Fibroblast of peridontal ligament (primary cell): ENCODE measurements at regions not wholly inside any gene's neighbourhood (a gene's known extent, or its start where the extent isn't known, plus 50 kb on each side); places are given as distances from the start of the nearest gene placed in this dataset.

Source experiments
- DNase-seq: peaks from one replicate; pipeline ENCODE4 v3.0.0-alpha.2; 2010; ENCODE audit errors: extremely low read depth

DNA sequence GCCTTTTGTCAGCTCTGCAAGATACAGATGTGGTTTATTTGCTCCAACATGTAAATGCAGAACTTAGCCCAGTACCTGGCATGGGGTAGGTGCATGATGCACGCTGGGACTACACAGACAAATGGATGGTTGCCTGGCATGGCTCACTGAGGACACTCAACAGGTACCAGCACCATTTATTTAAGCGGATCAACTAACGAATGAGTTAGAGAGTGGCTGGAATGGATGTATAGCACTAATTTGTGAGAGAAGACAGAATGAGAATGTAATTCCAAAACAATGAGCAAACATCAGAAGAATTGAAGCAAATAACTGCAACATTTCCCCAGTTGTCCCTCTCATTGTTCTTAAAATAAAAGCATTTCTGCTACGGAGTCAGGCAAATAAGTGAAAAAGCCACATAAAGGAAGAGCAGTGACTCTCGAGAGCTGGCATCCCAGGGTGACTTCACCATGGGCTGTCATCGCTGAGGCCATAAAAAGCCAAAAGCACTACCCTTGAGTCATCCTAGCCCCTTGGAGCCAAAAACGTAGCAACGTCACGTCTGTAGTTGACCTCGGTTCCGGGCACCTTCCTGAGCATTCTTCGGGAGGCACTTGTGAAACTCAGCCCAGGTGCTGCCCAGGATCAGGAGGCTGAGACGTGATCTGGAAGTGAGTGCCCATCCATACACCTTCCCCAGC, 290.3 kb downstream of the NSG2 start:
- no peak for DNase-seq

DNA sequence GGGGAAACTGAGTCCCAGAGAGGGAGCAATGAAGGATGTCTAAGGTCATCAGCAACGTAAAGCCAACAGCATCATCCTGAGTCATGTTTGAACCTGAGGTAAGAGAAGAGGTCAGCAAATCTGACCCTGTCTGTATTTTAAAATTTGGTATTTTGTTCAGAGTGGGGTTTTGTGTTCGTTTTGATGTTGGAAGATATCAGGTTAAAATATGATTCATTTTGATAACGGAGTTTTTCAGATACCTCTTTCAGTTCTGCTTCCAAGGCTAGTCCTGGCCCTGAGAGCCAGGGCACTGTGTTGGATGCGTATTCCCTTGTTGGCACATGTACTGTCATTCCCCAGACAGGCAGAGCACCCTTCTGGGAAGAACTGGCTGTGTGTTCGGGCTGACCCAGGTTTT, 291.0 kb downstream of the NSG2 start:
- DNase-seq, result no peak

DNA sequence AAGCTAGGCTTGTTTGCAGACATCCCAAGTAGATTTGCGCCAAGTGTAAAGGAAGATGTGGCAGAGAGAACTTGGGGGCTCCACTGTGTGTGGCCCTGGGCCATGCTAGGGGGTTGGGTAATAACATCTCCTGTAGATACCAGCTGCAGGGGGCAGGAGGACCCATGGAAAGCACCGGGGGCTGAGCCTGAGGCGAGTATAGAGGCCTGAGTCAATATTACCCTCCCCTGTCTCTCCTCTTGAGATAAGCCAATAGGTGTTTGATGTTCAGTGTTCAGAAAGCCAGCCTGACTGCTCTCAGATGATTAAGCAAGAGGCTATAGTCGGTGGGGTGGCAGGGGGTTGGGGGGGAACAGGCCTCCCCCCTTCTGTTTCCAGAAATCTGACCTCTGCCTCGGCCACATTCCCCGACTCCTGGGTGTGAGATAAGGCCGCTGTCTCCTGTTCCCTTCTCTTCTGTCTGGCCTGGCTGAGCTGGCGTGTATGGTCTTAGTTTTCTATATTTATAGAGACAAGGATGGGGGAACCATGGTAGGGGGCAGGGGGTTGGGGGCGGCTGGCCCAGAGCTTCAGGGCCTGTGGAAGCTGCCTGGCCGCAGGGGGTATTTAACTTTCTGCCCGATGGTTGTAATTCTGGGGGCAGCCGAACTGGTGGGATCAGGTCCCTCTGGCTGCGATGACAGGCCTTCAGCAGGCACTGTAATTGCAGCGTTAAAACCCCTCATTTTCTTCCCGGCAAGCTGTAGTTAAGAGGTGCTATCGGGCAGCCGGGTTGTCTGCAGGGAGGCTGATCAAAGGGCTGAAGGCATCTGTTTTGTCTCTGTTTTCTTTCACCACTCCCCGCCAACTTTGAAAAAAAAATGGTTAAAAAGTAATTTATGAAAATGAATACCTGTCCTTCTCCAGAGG, 292.0 kb downstream of the NSG2 start:
- DNase-seq, result no peak

DNA sequence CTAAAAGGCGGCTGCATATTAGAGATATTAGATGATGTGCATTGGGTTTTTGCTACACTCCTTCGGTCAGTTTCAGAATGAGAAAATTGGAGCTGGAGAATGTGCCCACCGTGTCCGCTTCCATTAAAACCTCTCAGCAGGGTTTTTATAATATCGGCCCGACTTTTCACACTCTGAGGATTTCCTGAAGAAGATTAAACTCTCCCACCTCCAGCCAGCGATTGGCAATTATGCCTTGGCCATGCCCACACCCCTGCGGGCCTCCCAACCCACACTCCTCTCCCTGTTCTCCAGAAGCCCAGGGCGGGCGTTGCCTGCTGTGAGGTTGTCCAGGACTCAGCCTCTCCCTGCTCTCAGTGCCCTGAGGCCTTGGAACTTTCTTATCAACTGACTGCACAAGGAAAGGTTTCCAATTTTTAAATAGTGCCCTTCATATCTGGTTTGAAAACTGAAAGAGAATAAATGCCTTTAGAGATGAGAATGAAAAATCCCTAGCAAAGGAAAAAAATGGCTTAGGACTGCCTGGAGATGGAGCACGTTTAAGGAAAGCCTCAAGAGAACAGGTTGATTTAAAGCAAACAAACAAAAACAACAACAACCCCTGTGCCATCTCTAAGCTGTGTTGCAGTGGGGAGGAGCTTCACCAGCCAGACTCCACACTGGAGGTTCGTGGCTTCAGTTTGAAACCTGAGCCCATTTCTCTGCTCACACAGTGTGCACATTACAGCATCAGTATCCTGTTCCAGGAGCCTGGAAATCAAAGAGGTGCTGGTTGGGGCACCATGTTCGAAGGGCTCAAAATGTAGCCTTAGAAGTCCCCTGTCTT, 292.9 kb downstream of the NSG2 start:
- DNase-seq, result no peak

DNA sequence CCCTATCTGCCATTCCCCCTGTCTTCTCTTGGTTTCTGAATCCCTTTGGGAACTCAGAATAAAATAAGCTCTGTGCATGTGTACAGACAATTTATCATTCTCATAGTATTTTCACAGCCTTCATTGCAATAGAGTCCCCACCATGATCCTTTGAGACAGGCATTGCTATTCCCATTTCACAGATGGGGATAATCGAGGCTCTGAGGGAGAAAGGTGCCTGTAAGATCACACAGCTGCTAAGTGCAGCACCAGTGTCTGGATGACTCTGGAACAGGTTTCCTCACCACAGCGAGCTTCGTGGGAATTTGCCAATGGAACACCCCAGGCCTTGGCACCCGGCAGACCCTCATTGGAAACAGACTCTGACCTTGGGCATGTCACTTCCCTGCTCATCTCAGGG, 293.6 kb downstream of the NSG2 start:
- no peak for DNase-seq

DNA sequence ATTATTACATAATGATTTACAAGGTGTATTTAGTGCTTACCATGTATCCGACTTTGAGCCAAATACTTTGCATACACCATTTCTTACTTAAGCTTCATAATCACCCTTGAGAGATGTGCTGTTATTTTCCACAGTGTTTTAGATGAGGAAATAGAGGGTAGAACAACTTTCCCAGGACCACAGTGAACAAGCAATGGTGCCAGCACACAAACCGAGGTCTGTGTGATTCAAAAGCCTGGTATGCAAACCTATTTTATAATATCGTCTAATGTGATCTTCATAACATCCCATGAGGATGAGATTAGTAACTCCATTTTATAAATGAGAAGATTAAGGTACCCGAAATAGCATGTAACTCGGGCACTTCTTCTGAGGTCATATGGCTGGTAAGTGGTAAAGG, 294.7 kb downstream of the NSG2 start:
- DNase-seq, result no peak

DNA sequence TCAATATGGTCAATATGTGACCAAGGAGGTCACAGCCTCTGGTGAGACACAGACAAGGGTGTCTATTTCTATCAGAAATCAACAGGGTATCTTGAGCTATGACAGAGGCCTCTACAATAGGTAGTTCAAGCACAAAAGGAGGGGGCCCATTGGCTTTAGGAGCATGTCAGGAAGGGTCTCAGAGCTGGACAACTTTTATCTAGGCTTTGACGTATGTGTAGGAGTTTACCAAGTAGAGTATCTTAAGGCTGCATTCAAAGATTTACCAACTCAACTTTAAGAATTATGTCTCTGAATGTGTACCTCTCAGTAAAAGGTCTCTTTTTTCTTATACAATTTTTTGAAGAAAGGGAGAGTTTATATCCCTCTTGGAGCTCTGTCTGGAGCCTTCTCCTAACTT, 297.2 kb downstream of the NSG2 start:
- no peak for DNase-seq

DNA sequence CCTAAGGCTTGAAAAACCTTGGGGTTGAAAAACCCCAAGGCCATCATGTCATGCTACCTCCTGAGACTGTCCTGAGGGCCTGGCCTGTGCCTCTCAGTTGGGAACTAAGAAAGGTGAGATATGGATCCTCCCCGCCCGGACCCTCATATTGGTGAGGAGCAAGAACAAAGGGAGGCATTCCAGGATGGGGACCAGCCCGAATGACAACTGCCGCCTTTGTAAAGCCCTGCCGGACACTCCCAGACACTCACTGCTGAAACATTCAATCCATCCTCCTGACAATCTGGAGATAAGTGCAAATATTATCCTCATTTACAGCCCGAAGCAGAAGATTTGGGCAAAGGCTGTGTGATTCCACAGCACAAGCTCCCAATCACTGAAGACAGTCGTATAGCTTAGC, 298.3 kb downstream of the NSG2 start:
- no peak for DNase-seq

DNA sequence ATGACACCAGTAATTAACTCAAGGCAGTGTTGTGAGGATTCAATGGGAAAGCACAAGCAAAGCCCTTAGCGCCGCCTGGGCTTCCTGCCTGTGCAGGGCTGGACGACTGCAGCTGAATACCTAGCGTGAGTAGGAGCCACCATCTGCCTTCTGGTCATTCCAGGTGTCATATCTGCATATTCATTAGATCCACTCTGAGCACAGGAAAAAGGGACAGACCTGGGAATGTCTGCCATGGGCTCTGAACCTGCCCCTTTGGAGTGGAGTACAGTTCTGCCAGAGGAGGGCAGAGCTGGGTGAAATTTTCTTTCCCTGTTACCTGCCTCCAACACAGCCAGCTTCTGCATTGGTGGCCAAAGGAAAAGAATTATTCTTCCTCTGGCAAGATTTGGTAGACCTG, 298.8 kb downstream of the NSG2 start:
- DNase-seq, result no peak

DNA sequence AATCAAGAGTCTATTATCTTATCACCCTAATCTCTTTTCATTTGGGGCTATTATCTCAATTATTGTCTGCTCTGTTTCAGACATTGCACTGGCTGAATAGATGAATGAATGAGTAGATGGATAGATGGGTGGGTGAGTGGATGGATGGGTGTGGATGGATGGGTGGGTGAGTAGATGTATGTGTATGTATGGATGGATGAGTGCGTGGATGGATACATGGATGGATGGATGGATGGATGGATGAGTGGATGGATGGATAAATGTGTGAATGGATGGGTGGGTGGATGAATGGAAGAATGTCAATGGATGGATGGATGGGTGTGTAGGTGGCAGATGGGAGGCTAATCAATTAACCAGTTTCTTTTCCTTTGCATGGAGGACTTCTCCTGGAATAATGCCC, 301.7 kb downstream of the NSG2 start:
- no peak for DNase-seq

DNA sequence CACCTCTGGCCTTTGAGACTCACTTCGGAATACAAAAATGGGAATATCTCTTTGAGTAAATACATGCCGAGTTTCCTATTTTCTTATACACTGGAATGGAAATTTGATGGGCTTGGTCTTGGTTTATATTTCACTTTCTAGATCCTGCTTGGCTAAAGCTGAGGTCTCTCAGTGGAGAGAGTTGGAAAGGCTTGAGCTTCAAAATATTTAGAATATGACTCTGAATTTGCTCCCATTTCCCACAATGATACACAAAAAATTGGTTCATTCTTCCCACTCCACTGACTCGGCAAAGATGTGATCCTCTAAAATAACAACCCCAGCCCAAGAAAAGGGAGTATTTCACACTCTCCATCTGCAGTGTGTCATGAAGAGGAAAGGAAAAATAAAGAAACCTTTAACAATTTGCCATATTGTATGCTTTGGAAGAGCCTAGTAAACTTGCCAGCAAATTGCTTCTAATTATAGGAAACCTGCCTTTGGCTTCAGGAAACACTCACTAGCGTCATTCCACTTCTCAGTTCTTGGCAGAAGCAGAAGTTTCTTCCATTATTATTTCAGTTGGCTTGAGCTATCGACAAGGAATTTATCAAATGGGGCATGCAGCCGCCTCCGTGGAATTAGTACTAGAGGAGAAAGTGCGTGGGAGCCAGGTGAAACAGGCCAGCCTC, 302.9 kb downstream of the NSG2 start:
- peak; percentile 2 for DNase-seq

DNA sequence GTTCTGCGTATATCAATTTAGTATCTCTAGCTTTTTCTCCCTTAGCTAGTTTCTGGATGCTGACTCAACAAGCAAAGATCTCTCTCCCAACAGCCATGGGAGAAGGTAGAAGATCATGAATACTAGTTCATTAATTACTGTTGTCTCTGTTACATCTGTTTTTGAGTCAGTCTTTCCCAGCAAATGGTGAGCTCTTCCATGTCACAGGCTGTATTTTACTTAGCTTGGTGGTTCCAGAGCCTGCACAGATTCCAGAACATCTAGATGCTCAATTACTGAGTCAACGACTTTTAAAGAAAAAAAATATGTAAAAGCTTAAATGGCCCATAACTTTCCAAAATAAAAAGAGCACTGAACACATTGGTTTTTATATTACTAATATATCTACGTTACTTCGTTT, 307.2 kb downstream of the NSG2 start:
- DNase-seq, result no peak

DNA sequence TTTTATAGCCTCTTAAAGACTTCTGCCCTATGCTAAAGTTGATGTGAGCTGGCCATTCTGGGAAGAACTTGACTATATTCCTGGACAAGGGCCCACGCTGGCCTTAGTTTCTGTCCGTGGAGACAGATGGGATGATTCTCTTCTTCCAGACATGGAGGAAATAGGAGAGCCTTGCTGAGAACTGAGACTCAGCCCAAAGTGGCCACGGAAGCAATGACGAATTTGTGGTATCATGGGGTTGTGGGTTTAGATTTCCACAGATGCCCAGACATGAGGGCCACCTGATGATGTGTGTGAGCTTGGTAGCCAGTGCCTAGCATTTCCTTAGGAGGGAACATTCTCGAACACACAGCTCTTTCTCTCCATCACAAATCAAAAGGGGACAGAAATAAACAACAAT, 309.1 kb downstream of the NSG2 start:
- DNase-seq, result no peak

DNA sequence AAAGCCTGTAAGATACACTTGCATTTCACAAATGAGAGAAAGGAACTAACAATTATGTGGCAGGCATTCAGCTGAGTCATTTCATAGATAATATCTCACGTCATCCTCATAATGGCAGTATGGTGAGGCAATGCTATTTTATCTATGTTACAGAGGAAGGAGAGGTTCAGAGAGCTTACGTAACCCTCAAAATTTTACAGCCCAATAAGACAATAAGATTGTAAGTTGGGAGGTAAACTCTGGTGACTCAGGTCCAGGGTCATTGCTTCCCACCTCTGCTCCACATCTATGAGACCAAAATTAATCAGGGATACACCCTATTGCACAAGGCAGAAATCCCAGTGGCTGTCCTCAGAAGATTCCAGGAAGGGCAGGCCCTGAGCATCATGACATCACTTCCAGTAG, 309.7 kb downstream of the NSG2 start:
- peak; percentile 27 for DNase-seq

DNA sequence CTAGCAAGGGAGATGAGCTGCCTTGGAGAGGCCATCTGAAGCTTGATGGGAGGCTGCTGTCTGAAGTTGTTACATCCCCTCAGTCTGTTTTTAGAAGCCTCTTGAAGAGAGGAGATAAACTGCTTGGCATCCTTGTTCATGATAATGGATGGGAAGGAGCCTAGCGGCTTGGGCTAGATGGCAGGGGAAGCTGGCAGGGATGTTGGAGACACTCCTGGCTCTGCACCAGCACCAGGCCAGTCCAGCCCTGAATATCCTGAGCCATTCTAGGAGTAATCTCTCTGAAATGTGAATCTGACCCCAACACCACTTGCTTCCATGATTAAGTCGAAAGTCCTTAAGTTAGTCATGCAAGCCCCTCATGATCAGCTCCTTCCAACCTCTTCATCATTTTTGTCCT, 310.5 kb downstream of the NSG2 start:
- DNase-seq, result no peak

DNA sequence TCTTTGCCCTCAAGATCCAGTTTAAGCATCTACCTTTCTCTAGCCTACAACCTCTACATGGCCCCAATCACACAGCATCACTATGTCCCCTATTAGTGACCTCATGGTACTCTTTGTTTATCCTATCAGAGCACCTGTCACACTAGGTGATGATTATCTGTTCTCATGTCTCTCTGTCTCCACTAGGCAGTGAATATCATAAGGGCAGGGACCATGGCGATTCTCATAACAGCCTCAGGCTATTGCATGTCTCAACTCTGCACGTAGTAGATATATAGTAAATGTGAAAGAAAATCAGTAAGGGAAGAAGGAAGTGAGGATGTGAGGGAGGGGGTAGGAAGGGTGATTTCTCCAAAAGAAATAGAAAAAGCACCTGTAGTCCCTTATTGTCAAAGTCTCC, 311.0 kb downstream of the NSG2 start:
- no peak for DNase-seq

DNA sequence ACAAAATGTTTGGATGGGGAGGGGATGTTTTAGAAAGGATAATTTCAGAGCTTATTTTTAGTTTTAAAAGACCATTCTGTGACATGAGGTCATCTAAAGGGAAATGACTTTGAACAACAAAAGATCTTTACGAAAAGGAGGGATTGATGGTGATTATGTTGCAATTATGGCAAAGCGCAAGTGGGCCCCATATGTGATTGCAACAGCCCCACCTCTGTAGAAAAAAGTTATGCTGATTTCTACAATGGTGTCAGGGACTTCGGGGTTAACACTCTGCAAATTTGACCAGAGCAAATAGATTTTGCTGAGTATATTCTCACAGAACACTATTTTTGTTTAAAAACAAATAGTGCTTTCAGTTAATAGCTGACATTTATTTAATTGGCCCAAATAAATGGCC, 312.8 kb downstream of the NSG2 start:
- DNase-seq, result no peak

DNA sequence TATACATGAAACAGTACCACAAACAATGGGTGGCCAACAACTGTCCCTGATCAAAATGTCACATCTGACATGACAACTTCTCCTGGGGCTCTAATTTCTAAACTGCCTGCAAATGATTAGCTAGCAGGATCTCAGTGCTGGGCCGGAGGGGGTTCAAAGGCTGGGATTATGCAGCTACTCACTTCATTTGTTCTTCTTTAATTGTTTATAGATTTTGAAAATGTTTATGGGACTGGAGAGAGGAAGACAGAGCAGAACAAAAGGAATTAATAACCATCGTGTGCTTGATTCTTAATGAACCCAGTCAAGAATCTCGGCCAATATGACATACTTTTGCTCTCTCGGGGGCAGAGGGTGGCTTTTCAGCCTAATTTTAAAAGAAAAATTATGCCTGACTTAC, 313.6 kb downstream of the NSG2 start:
- no peak for DNase-seq

DNA sequence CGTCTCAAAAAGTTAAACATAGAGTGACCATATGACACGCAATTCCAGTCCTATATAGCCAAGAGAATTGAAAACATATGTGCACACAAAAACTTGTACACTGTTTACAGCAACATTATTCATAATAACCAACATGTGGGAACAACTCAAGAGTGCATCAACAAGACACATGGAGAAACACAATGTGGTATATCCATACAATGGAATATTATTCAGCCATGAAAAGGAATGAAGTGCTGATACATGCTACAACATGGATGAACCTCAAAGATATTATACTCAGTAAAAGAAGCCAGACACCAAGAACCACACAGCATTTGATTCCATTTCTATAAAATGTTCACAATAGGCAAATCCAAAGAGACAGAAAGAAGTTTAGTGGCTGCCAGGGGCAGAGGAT, 317.0 kb downstream of the NSG2 start:
- DNase-seq, result no peak

DNA sequence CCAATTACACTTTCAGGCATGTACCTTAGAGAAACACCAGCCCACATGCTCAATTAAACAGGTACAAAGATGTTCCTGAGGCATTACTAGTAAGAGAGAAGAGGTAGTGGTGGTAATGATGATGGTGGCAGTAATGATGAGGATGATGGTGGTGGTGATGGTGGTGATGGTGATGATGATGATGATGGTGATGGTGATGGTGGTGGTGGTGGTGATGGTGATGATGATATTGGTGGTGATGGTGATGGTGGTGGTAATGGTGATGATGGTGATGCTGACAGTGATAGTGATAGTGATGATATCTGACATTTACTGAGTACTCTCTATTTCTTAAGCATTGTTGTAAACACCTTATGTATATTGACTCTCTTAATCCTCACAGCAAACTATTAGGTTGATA, 318.4 kb downstream of the NSG2 start:
- DNase-seq, result no peak

DNA sequence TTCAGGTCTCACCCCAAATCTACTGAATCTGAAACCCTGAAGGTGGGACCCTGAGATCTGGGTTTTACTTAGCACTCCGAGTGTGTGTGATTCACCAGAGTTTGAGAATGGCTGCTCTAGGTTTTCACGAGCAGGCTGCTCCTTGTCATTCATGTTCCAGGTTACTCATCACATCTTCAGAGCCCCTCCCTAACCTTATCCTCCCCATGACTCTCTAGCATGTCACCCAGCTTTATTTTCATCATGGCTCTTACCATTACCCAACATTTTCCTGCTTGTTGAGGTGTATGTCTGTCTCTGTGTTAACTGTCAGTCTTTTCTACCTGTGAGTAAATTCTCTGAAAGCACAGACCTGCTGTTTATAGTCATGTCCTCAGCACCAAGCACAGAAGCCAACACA, 319.2 kb downstream of the NSG2 start:
- no peak for DNase-seq

DNA sequence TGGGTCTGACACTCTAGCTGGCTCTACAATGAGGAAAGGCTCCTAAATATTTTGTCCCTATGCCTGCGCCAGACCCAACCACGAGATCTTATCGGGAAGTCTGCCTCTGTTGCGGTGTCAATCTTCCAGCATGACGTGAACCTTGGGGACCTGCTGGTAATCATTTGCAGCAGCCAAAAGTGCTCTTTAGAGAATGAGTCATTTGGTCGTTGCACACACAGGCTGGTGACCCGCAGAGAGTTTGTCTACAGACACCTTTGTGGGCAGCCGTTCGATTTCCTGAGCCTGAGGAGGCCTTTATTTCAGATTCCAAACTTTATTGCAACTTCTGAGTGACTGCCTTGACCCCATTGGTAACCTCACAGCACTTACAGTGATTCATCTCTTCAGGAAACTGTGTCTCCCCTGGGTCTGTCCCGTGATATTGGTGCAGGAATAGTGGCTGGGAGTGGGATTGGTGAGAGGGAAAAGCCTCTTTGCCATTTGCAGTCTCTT, 326.1 kb downstream of the NSG2 start:
- DNase-seq, result no peak
